AML-193 (cell line): ENCODE measurements at regions not wholly inside any gene's neighbourhood (a gene's known extent, or its start where the extent isn't known, plus 50 kb on each side); places are given as distances from the start of the nearest gene placed in this dataset.
"Not testable (repeated sequence)": the region's sequence is repeated elsewhere in the genome, so short reads cannot be mapped to it uniquely, and the experiment has no call there.

Source experiments
- DNase-seq, 2 experiments: peaks; one replicate each; lab custom pipeline; 2025; lab: John Stamatoyannopoulos, UW

- no peak for DNase-seq
These were observed 1144.8 kb downstream of the EPHA7 start for GRCh38 chr6:92274588-92274987.

- DNase-seq, result no peak
These were observed 1145.7 kb downstream of the EPHA7 start for GRCh38 chr6:92273694-92274093.

- DNase-seq, result no peak
These were observed 1148.3 kb downstream of the EPHA7 start for GRCh38 chr6:92271091-92271490.

DNA sequence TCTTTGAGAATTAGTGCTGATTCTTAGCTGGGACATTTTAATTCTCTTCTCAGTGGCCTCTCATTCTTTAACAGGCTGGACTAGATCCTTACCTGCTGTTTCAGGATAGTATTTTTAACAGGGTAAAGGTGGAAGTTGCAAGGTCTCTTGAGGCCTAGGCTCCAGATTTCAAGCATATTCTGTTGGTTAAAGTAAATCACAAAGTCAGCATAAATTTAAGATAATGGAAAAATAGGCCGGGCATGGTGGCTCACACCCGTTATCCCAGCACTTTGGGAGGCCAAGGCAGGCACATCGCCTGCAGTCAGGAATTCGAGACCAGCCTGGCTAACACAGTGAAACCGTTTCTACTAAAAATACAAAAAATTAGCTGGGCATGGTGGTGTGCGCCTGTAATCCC lies 1149.0 kb downstream of the EPHA7 start:
- DNase-seq, result no peak

GRCh38 chr6:92267335-92267734 lies 1152.0 kb downstream of the EPHA7 start:
- DNase-seq, result no peak

GRCh38 chr6:92263864-92264263 lies 1155.5 kb downstream of the EPHA7 start:
- DNase-seq, result no peak

DNA sequence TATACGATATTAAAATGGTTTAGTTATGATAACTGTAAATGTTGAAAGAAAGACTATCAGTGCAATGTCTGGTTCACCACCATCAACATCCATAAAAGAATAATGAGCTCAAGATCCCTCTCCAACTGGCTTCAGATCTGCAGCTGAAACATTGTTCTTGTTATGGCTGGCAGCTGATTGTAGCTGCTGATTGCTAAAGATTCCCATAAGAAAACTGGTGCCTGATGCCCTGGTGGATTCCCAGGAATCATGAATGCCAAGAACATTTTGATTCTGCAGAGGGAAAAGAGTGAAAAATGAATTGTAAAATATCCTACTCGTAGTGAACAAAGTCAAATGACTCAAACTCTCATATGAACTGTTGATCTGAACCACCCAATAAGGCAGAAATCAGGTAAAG lies 1160.2 kb downstream of the EPHA7 start:
- DNase-seq, result no peak

DNA sequence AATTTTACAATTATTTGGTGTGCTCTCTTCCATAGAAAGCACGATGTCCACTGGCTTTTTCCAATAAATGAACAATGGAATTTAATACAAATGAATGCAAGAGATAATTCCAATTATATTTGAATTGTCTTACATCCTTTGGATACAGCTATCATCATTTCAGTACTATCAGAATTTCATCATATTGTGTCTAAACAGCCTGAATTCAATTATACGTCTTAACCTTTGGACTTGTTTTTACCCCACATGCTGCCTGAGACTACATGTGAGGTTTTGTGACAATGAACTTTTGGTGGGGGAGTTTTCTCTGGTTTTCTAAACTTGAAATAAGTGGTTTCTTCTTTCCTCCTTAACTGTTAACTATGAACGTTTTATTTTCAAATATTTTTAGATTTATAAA lies 1176.0 kb downstream of the EPHA7 start:
- DNase-seq, result no peak

DNA sequence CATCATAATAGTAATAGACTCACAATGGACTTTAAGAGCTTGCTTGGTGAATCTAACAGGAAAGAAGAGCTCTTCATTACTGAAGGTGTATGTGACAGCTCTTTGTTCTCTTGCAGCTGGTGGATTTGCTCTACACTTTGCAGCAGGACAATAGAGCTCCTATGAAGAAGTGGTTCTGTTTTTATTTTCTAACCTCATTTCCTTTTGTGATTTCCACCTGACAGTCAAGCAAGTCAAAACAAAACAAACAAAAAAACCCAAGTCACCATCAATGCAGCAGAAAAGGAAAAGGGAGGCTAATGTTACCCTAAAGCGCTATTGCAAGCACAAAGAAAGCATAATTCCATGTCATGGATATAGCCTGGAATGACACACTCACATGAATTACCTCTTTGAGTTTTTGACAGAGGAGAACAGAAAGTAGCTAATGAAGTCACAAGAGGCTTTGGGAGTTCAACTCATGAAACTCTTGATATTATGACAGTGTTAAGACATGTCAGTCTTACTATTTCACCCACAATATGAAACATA lies 1188.1 kb downstream of the EPHA7 start:
- no peak for DNase-seq

DNA sequence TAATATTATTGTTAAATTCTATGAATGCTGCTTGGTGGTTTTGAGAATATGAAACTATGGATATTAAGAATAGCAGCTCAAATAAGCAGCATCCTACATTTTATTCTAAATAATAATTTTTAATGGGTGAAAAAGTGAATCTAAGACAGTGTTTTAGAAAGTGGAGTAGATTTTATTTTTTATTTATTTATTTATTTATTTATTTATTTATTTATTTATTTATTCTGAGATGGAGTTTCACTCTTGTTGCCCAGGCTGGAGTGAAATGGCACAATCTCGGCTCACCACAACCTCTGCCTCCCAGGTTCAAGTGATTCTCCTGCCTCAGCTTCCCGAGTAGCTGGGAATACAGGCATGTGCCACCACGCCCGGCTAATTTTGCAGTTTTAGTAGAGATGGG lies 1199.4 kb downstream of the EPHA7 start:
- not testable (repeated sequence) for DNase-seq

- no peak for DNase-seq
These were observed 1202.6 kb downstream of the EPHA7 start for GRCh38 chr6:92216717-92217116.

DNA sequence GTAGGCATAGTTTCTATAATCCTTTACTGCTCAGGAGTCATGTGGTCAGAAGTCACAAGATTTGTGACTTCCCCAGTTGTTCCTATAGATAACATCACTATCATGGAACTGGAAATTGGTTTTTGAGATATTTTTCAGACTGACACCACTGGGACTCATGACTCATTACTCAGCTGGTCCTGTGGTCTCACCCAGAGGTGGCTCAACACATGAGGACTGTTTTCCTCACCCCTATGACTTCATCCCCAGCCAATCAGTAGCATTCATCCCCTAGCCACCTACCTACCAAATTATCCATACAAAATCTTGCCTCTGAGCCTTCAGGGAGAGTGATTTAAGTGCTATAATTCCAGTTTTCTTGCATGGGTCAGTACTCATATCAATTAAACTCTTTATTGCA lies 1217.7 kb downstream of the EPHA7 start:
- no peak for DNase-seq

- DNase-seq, result no peak
These were observed 1223.0 kb downstream of the EPHA7 start for GRCh38 chr6:92196325-92196724.

DNA sequence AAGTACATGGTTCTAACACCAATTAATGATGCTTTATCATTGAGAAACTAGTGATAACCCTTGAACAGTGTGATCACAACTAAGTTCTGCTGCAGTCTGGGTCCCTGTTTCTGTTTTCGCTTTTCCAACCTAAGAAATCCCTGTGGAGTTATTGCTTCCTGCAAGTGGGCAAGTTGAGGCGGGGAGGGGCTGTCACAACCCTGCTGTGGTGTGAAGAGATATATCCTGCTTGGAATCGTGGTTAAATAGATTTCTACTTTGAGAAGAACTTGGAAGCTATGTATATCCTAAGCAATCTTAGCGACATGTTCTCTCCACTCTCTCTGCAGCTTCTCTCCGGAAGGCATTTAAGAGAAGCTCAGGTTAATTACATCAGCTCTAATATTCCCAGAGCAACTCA lies 1223.6 kb downstream of the EPHA7 start:
- no peak for DNase-seq

- no peak for DNase-seq
These were observed 1231.3 kb downstream of the EPHA7 start for GRCh38 chr6:92188016-92188415.

- DNase-seq, result no peak
These were observed 1234.4 kb downstream of the EPHA7 start for GRCh38 chr6:92184933-92185332.

DNA sequence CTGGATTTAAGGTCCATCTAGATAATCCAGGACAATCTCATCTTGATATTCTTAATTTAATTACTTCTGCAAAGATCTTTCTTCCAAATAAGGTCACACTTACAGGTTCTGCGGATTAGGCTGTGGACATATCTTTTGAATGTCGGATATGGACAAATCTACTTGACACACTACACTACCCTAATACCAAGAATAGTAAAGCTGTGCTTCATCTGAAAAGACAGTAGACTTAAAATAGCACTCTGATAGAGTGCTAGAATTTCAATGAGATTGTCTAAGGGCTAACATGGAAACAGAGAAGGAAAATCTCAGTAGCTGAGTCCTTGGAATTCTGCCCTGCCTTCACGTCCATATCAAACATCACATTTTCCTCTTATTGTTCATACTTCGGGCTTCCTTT lies 1238.0 kb downstream of the EPHA7 start:
- no peak for DNase-seq

DNA sequence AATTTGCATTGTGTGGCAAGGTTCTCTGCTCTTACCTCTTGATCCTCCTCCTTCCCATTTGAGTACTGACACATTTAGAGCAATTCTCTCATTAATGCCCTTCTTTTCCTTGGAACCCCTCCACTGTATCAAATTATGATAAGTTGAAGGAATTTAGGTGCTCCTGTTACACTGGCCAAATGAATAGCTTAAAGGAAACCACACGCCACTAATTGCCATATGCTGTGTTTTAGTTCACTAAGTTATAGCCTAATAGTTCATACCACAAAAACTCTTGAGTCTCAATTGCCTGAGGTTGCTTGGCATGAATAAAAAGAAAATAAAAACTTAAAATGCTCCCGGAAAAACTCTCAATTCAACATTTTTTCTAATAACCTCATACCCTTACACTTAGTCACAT lies 1239.3 kb downstream of the EPHA7 start:
- no peak for DNase-seq

GRCh38 chr6:92176666-92177065 lies 1242.7 kb downstream of the EPHA7 start:
- DNase-seq, result no peak

- no peak for DNase-seq
These were observed 1244.8 kb downstream of the EPHA7 start for GRCh38 chr6:92174398-92175073.

GRCh38 chr6:92169506-92169905 lies 1249.9 kb downstream of the EPHA7 start:
- DNase-seq, result no peak

DNA sequence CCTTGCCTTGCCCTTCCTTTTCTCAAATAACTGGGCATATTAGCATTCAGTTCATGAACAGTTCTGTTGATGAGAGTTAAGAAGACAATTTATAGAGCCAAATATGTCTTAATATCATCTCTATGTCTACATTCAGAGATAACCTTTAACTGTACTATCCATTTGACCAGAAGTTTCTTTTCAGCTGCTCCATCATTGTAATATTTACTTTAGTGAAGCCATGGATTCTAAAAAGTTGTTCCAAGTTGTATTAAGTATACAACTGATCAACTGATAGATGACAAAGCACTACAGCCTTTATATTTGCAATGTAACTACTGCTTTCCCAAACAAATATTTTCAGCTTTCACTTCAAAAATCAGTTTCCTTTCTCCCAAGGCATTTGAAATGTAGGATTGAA lies 1252.7 kb downstream of the EPHA7 start:
- DNase-seq, result no peak

- no peak for DNase-seq
These were observed 1257.4 kb downstream of the EPHA7 start for GRCh38 chr6:92161953-92162352.

GRCh38 chr6:92160226-92160625 lies 1259.1 kb downstream of the EPHA7 start:
- DNase-seq, result no peak
